Natural killer cell (primary cell): ENCODE measurements at regions not wholly inside any gene's neighbourhood (a gene's known extent, or its start where the extent isn't known, plus 50 kb on each side); places are given as distances from the start of the nearest gene placed in this dataset.

ENCODE experiments used
- ATAC-seq, 3 donors: fragments of 150-1000 bp in 2 of 3; fragments of 200-7000 bp in 1 of 3; cut with Tn5 transposase; 1 replicate in 1 of 3; 2 replicates in 2 of 3; pipeline ENCODE4 v1.10.0; 2021; ENCODE audit warnings: mild to moderate bottlenecking in 2 of 3, moderate library complexity in 2 of 3
- DNase-seq, 2 donors: peaks; one replicate each; pipeline versions ENCODE4 v3.0.0 to v3.0.0-alpha.2; 2013 to 2021; ENCODE audit warnings: mixed read lengths in 1 of 2
- H3K27ac ChIP-seq: one replicate; pipeline ENCODE4 v1.5.1; 2013; ENCODE audit warnings: mild to moderate bottlenecking, low read length
- H3K27me3 ChIP-seq: one replicate; pipeline ENCODE4 v1.6.1; 2013; ENCODE audit warnings: low read length; ENCODE audit not compliant: control insufficient read depth, insufficient read depth
- H3K36me3 ChIP-seq: one replicate; pipeline ENCODE4 v1.6.1; 2013; ENCODE audit warnings: low read length; ENCODE audit not compliant: control insufficient read depth, insufficient read depth
- H3K4me1 ChIP-seq: one replicate; pipeline ENCODE4 v1.6.1; 2013; ENCODE audit warnings: low read length; ENCODE audit not compliant: control insufficient read depth, insufficient read depth
- H3K4me3 ChIP-seq: one replicate; pipeline ENCODE4 v1.5.1; 2013; ENCODE audit warnings: low read length
- H3K9me3 ChIP-seq: one replicate; pipeline ENCODE4 v1.6.1; 2013; ENCODE audit warnings: low read length; ENCODE audit not compliant: control insufficient read depth, insufficient read depth
- H3K27ac Mint-ChIP-seq, 2 donors: one replicate each; pipeline ENCODE4 v1.8.0; 2022; ENCODE audit warnings: mild to moderate bottlenecking in 2 of 2, mixed read lengths in 2 of 2, moderate library complexity in 1 of 2
- H3K27me3 Mint-ChIP-seq, 2 donors: one replicate each; pipeline ENCODE4 v1.8.0; 2022; ENCODE audit warnings: low read depth in 2 of 2, mixed read lengths in 2 of 2
- H3K36me3 Mint-ChIP-seq: one replicate; pipeline ENCODE4 v1.8.0; 2022; ENCODE audit warnings: mixed read lengths
- H3K4me1 Mint-ChIP-seq, 2 donors: one replicate each; pipeline ENCODE4 v1.8.0; 2022; ENCODE audit warnings: mixed read lengths in 2 of 2
- H3K4me3 Mint-ChIP-seq: one replicate; pipeline ENCODE4 v1.8.0; 2022; ENCODE audit warnings: mild to moderate bottlenecking, moderate library complexity, mixed read lengths
- H3K9me3 Mint-ChIP-seq, 2 donors: one replicate each; pipeline ENCODE4 v1.8.0; 2022; ENCODE audit warnings: mixed read lengths in 2 of 2
- WGBS: methylation state at CpG from one replicate; pipeline ENCODE4 v1.1.7; 2013; ENCODE audit warnings: missing lambda C conversion rate; ENCODE audit not compliant: insufficient coverage; 5-methylcytosine and 5-hydroxymethylcytosine counted together
- intact Hi-C: fragments of 100-400 bp; cut with micrococcal nuclease; formaldehyde crosslinking; loops from one replicate; pipeline ENCODE4 v1.14.2; 2022
- TF ChIP-seq, protein P1 (sequence below): fragments of 200-600 bp; IDR thresholded peaks from one replicate; pipeline ENCODE4 v1.8.0; 2022; ENCODE audit warnings: antibody characterized with exemption

- Histone ChIP-seq H3K4me3 (no peak overlapping the region), H3K9me3 (no peaks in the 10 kb centered on the region), H3K36me3 (no peaks in the 10 kb centered on the region), H3K4me1 (no peaks in the 10 kb centered on the region), H3K27me3 (no peaks in the 10 kb centered on the region), H3K27ac (no peak overlapping the region)
- no peaks in the 10 kb centered on the region for H3K9me3 Mint-ChIP-seq
- H3K36me3 Mint-ChIP-seq: no peaks in the 10 kb centered on the region
- DNase-seq: no peak
- 93% methylated on average over 2 of the region's 4 CpGs for WGBS
- peaks cover 0 to 2% of the 10 kb centered on the region in 2 donors for H3K27me3 Mint-ChIP-seq
- intact Hi-C loops: no loop called here
- H3K4me3 Mint-ChIP-seq: no peak overlapping the region
- peaks cover 0 to 5% of the 10 kb centered on the region in 2 donors for H3K4me1 Mint-ChIP-seq
- ATAC-seq: no peak
- H3K27ac Mint-ChIP-seq: no peak overlapping the region
- TF ChIP-seq, protein P1, sequence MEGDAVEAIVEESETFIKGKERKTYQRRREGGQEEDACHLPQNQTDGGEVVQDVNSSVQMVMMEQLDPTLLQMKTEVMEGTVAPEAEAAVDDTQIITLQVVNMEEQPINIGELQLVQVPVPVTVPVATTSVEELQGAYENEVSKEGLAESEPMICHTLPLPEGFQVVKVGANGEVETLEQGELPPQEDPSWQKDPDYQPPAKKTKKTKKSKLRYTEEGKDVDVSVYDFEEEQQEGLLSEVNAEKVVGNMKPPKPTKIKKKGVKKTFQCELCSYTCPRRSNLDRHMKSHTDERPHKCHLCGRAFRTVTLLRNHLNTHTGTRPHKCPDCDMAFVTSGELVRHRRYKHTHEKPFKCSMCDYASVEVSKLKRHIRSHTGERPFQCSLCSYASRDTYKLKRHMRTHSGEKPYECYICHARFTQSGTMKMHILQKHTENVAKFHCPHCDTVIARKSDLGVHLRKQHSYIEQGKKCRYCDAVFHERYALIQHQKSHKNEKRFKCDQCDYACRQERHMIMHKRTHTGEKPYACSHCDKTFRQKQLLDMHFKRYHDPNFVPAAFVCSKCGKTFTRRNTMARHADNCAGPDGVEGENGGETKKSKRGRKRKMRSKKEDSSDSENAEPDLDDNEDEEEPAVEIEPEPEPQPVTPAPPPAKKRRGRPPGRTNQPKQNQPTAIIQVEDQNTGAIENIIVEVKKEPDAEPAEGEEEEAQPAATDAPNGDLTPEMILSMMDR: no peak
Measured at GRCh38 chr13:33372251-33372919, 86.8 kb upstream of the STARD13 start.

- Mint-ChIP-seq H3K27me3 (peaks cover 0 to 2% of the 10 kb centered on the region in 2 donors), H3K36me3 (no peaks in the 10 kb centered on the region), H3K27ac (no peak overlapping the region), H3K4me1 (no peaks in the 10 kb centered on the region), H3K4me3 (no peak overlapping the region), H3K9me3 (no peaks in the 10 kb centered on the region)
- Histone ChIP-seq H3K4me1 (no peaks in the 10 kb centered on the region), H3K27me3 (no peaks in the 10 kb centered on the region), H3K27ac (no peak overlapping the region), H3K4me3 (no peak overlapping the region), H3K9me3 (no peaks in the 10 kb centered on the region), H3K36me3 (no peaks in the 10 kb centered on the region)
- intact Hi-C loops: no loop called here
- DNase-seq: no peak
- no peak for ATAC-seq
- TF ChIP-seq, protein P1: no peak
Measured at GRCh38 chr13:33373624-33374023, 88.1 kb upstream of the STARD13 start.

DNA sequence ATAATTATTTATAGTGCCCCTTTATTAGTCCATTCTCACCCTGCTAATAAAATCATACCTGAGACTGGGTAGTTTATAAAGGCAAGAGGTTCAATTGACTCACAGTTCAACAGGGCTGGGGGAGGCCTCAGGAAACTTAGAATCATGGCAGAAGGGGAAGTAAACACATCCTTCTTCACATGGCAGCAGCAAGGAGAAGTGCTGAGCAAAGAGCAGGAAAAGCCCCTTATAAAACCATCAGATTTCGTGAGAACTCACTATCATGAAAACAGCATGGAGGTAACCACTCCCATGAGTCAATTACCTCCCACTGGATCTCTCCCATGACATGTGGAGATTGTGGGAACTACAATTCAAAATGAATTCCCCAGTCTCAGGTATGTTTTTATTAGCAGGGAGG, 89.9 kb upstream of the STARD13 start:
- H3K9me3 Mint-ChIP-seq: no peaks in the 10 kb centered on the region
- peaks cover 0 to 2% of the 10 kb centered on the region in 2 donors for H3K27me3 Mint-ChIP-seq
- Histone ChIP-seq H3K4me1 (no peaks in the 10 kb centered on the region), H3K27me3 (no peaks in the 10 kb centered on the region), H3K4me3 (no peak overlapping the region), H3K36me3 (no peaks in the 10 kb centered on the region), H3K9me3 (no peaks in the 10 kb centered on the region), H3K27ac (no peak overlapping the region)
- WGBS: 43% methylated on average over 1 of the region's 1 CpG
- no peaks in the 10 kb centered on the region for H3K36me3 Mint-ChIP-seq
- ATAC-seq (no peak), DNase-seq (no peak)
- H3K4me3 Mint-ChIP-seq: no peak overlapping the region
- no peak overlapping the region for H3K27ac Mint-ChIP-seq
- no peaks in the 10 kb centered on the region for H3K4me1 Mint-ChIP-seq
- intact Hi-C loops: no loop called here
- TF ChIP-seq, protein P1: no peak

GRCh38 chr13:33376212-33376611, 90.7 kb upstream of the STARD13 start:
- WGBS: 95% methylated on average over 1 of the region's 1 CpG
- TF ChIP-seq, protein P1: no peak
- H3K4me3 ChIP-seq: no peak overlapping the region
- intact Hi-C loops: no loop called here
- Mint-ChIP-seq H3K4me1 (no peaks in the 10 kb centered on the region), H3K9me3 (no peaks in the 10 kb centered on the region), H3K36me3 (no peaks in the 10 kb centered on the region), H3K27me3 (peaks cover 0 to 2% of the 10 kb centered on the region in 2 donors), H3K4me3 (no peak overlapping the region), H3K27ac (no peak overlapping the region)
- H3K36me3 ChIP-seq: no peaks in the 10 kb centered on the region
- H3K4me1 ChIP-seq: no peaks in the 10 kb centered on the region
- H3K27me3 ChIP-seq: no peaks in the 10 kb centered on the region
- no peak overlapping the region for H3K27ac ChIP-seq
- no peaks in the 10 kb centered on the region for H3K9me3 ChIP-seq
- ATAC-seq (no peak), DNase-seq (no peak)
